Neural crest cell (in vitro differentiated cells): ENCODE measurements at regions not wholly inside any gene's neighbourhood (a gene's known extent, or its start where the extent isn't known, plus 50 kb on each side); places are given as distances from the start of the nearest gene placed in this dataset.

Experiments used
- DNase-seq: peaks from one replicate; pipeline ENCODE4 v3.0.0; 2021; ENCODE audit warnings: low read depth, mixed read lengths, low spot score
- H3K27ac Mint-ChIP-seq: one replicate; pipeline ENCODE4 v1.8.0; 2021; ENCODE audit warnings: mild to moderate bottlenecking, mixed read lengths; ENCODE audit not compliant: unreplicated experiment
- H3K27me3 Mint-ChIP-seq: 2 replicates; pipeline ENCODE4 v1.8.0; 2021; ENCODE audit warnings: low read depth, mild to moderate bottlenecking, mixed read lengths
- H3K36me3 Mint-ChIP-seq: 2 replicates; pipeline ENCODE4 v1.8.0; 2021; ENCODE audit warnings: low read depth, mild to moderate bottlenecking, mixed read lengths
- H3K4me1 Mint-ChIP-seq: 2 replicates; pipeline ENCODE4 v1.8.0; 2021; ENCODE audit warnings: mixed read lengths
- H3K4me3 Mint-ChIP-seq: one replicate; pipeline ENCODE4 v1.8.0; 2021; ENCODE audit warnings: mild to moderate bottlenecking, mixed read lengths
- H3K9me3 Mint-ChIP-seq: 2 replicates; pipeline ENCODE4 v1.8.0; 2021; ENCODE audit warnings: mixed read lengths
- CTCF ChIP-seq: fragments of 200-600 bp; sonication (generic); conservative IDR thresholded peaks from 2 replicates; pipeline ENCODE4 v1.5.0; 2021; ENCODE audit warnings: antibody characterized with exemption, mild to moderate bottlenecking

- H3K4me3 Mint-ChIP-seq = no peak overlapping the region
- DNase-seq = peak; percentile 20
- no peaks in the 10 kb centered on the region for H3K36me3 Mint-ChIP-seq
- TF ChIP-seq CTCF = peak; percentile 57
- H3K27ac Mint-ChIP-seq = no peak overlapping the region
- no peaks in the 10 kb centered on the region for H3K9me3 Mint-ChIP-seq
- peaks cover 48% of the 10 kb centered on the region for H3K27me3 Mint-ChIP-seq
- H3K4me1 Mint-ChIP-seq = no peaks in the 10 kb centered on the region
These were observed 62.1 kb upstream of the NUP50 start for GRCh38 chr22:45101515-45102227.

GRCh38 chr22:45102896-45103420 lies 60.8 kb upstream of the NUP50 start:
- H3K27me3 Mint-ChIP-seq = peaks cover 45% of the 10 kb centered on the region
- H3K4me3 Mint-ChIP-seq = no peak overlapping the region
- DNase-seq = no peak
- no peaks in the 10 kb centered on the region for H3K4me1 Mint-ChIP-seq
- H3K36me3 Mint-ChIP-seq = no peaks in the 10 kb centered on the region
- no peaks in the 10 kb centered on the region for H3K9me3 Mint-ChIP-seq
- no peak for TF ChIP-seq CTCF
- no peak overlapping the region for H3K27ac Mint-ChIP-seq

GRCh38 chr22:45103756-45104155 lies 60.0 kb upstream of the NUP50 start:
- Mint-ChIP-seq H3K4me3 (no peak overlapping the region), H3K4me1 (no peaks in the 10 kb centered on the region), H3K36me3 (no peaks in the 10 kb centered on the region), H3K27me3 (peaks cover 44% of the 10 kb centered on the region), H3K27ac (no peak overlapping the region), H3K9me3 (no peaks in the 10 kb centered on the region)
- TF ChIP-seq CTCF = no peak
- no peak for DNase-seq

- DNase-seq = no peak
- Mint-ChIP-seq H3K27ac (no peak overlapping the region), H3K27me3 (peaks cover 44% of the 10 kb centered on the region), H3K4me1 (no peaks in the 10 kb centered on the region), H3K36me3 (no peaks in the 10 kb centered on the region), H3K4me3 (no peak overlapping the region), H3K9me3 (no peaks in the 10 kb centered on the region)
- no peak for TF ChIP-seq CTCF
These were observed 59.4 kb upstream of the NUP50 start for GRCh38 chr22:45104313-45104712.

GRCh38 chr22:45105281-45105702 lies 58.4 kb upstream of the NUP50 start:
- Mint-ChIP-seq H3K4me3 (no peak overlapping the region), H3K27me3 (peaks cover 37% of the 10 kb centered on the region), H3K27ac (no peak overlapping the region), H3K36me3 (no peaks in the 10 kb centered on the region), H3K4me1 (no peaks in the 10 kb centered on the region), H3K9me3 (no peaks in the 10 kb centered on the region)
- no peak for DNase-seq
- no peak for TF ChIP-seq CTCF
